Thyroid gland (tissue), 4 donors: ENCODE measurements at regions not wholly inside any gene's neighbourhood (a gene's known extent, or its start where the extent isn't known, plus 50 kb on each side); places are given as distances from the start of the nearest gene placed in this dataset.

ENCODE experiments used
- DNase-seq, 2 donors: peaks; one replicate each; pipeline ENCODE4 v3.0.0-alpha.2; 2019
- H3K27ac ChIP-seq, 3 donors: fragments of 200-600 bp; sonication (generic); 1 replicate in 2 of 3; 2 replicates in 1 of 3; pipeline ENCODE4 v1.5.1; 2016 to 2019; ENCODE audit warnings: mild to moderate bottlenecking in 1 of 3, moderate library complexity in 1 of 3
- H3K27me3 ChIP-seq: fragments of 200-600 bp; sonication (generic); one replicate; pipeline ENCODE4 v1.5.1; 2019
- H3K36me3 ChIP-seq, 2 donors: fragments of 200-600 bp; sonication (generic); one replicate each; pipeline ENCODE4 v1.5.1; 2016 to 2019
- H3K4me1 ChIP-seq, 2 donors: fragments of 200-600 bp; sonication (generic); one replicate each; pipeline ENCODE4 v1.5.1; 2017 to 2019
- H3K4me3 ChIP-seq, 3 donors: fragments of 200-600 bp; sonication (generic); replicated peaks in 1 of 3; 1 replicate in 2 of 3; 2 replicates in 1 of 3; pipeline ENCODE4 v1.5.1; 2016; ENCODE audit warnings: mild to moderate bottlenecking in 1 of 3
- H3K9me3 ChIP-seq: fragments of 200-600 bp; sonication (generic); one replicate; pipeline ENCODE4 v1.5.1; 2017
- CTCF ChIP-seq, 6 experiments: fragments of 200-600 bp in 3 of 6; fragments of 450-650 bp in 3 of 6; sonication (generic) in 3 of 6; IDR thresholded peaks; one replicate each; pipeline ENCODE4 v1.5.1; 2016 to 2019; ENCODE audit warnings: antibody characterized with exemption in 6 of 6, mild to moderate bottlenecking in 2 of 6, inconsistent platforms in 1 of 6, moderate library complexity in 1 of 6
- POLR2A ChIP-seq, 2 donors: fragments of 450-650 bp; IDR thresholded peaks; one replicate each; pipeline ENCODE4 v1.6.1; 2017; ENCODE audit warnings: antibody characterized with exemption in 2 of 2, mild to moderate bottlenecking in 2 of 2, moderate library complexity in 1 of 2
- WGBS, 2 donors: methylation state at CpG; one replicate each; pipeline ENCODE4 v1.1.5; 2017; 5-methylcytosine and 5-hydroxymethylcytosine counted together
- intact Hi-C: fragments of 100-400 bp; cut with DNase I; formaldehyde crosslinking; loops from one replicate; pipeline ENCODE4 v1.15.1; 2023

DNA sequence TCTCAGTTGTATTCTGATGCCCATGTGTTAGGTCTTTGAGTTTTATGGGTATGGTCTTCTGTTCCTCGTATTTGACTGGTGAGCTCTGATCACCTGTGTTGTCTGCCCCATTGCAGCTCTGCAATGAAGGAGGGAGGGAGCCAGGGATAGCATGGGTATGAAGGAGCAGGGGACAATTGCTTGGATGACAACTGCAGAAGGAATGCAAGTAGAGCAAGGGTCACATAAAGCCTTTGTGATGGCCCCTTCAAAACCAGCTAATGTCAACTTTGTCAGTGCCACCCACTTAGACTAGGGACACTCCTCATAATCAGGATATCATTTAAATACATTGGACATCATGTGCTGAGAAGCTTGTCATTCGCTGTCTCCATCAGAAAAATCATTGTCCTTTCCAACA lies 152.7 kb upstream of the MAF start:
- Histone ChIP-seq H3K4me3 (no peak overlapping the region), H3K27ac (no peak overlapping the region), H3K27me3 (no peaks in the 10 kb centered on the region), H3K36me3 (no peaks in the 10 kb centered on the region), H3K9me3 (no peaks in the 10 kb centered on the region), H3K4me1 (no peaks in the 10 kb centered on the region)
- intact Hi-C loops: no loop called here
- no peak for TF ChIP-seq POLR2A (IDR thresholded peaks at IDR 0.05)
- TF ChIP-seq CTCF (IDR thresholded peaks at IDR 0.05): no peak
- 98% methylated on average over 2 of the region's 2 CpGs for WGBS, 2 donors
- no peak for DNase-seq

DNA sequence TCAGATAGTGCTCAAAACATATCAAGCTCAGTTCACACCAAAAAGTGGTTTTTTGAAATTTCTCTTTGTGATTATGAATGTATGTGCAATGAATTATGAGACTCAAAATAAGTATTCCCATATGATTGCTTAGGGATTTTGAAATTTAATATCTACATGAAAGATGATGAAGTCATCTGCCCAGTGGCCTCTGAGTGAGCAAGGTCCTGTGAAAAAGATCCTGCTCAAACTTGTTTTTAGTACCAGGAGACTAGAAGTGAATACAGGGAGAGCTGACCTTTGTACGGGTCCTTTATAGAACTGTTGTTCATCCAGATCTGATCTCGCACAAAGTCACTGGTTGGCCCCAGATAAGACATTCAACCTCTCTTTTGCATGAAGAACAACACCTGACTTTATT lies 151.9 kb upstream of the MAF start:
- intact Hi-C loops: no loop called here
- H3K27ac ChIP-seq: no peak overlapping the region
- H3K9me3 ChIP-seq: no peaks in the 10 kb centered on the region
- TF ChIP-seq POLR2A (IDR thresholded peaks at IDR 0.05) (no peak), CTCF (IDR thresholded peaks at IDR 0.05) (no peak)
- DNase-seq: no peak
- no peaks in the 10 kb centered on the region for H3K4me1 ChIP-seq
- 80 to 98% methylated on average over 2 of the region's 2 CpGs for WGBS, 2 donors
- H3K27me3 ChIP-seq: no peaks in the 10 kb centered on the region
- no peaks in the 10 kb centered on the region for H3K36me3 ChIP-seq
- no peak overlapping the region for H3K4me3 ChIP-seq

- Histone ChIP-seq H3K27me3 (no peaks in the 10 kb centered on the region), H3K27ac (no peak overlapping the region), H3K36me3 (no peaks in the 10 kb centered on the region), H3K4me1 (no peaks in the 10 kb centered on the region), H3K4me3 (no peak overlapping the region), H3K9me3 (no peaks in the 10 kb centered on the region)
- intact Hi-C loops: no loop called here
- 81 to 91% methylated on average over 4 of the region's 4 CpGs for WGBS, 2 donors
- DNase-seq: no peak
- TF ChIP-seq CTCF (IDR thresholded peaks at IDR 0.05) (no peak), POLR2A (IDR thresholded peaks at IDR 0.05) (no peak)
These were observed 151.1 kb upstream of the MAF start for GRCh38 chr16:79751471-79752184.

GRCh38 chr16:79750311-79750710 lies 149.8 kb upstream of the MAF start:
- H3K4me1 ChIP-seq: no peaks in the 10 kb centered on the region
- no peak for DNase-seq
- intact Hi-C loops: no loop called here
- whole genome bisulfite sequencing, 2 donors: 85 to 88% methylated on average over 4 of the region's 4 CpGs
- H3K9me3 ChIP-seq: no peaks in the 10 kb centered on the region
- H3K36me3 ChIP-seq: no peaks in the 10 kb centered on the region
- no peak overlapping the region for H3K27ac ChIP-seq
- H3K27me3 ChIP-seq: no peaks in the 10 kb centered on the region
- no peak overlapping the region for H3K4me3 ChIP-seq
- TF ChIP-seq CTCF (IDR thresholded peaks at IDR 0.05): no peak
- TF ChIP-seq POLR2A (IDR thresholded peaks at IDR 0.05): no peak

- TF ChIP-seq CTCF (IDR thresholded peaks at IDR 0.05) (no peak), POLR2A (IDR thresholded peaks at IDR 0.05) (no peak)
- intact Hi-C loops: no loop called here
- Histone ChIP-seq H3K36me3 (no peaks in the 10 kb centered on the region), H3K9me3 (no peaks in the 10 kb centered on the region), H3K27ac (no peak overlapping the region), H3K4me1 (no peaks in the 10 kb centered on the region), H3K4me3 (no peak overlapping the region), H3K27me3 (no peaks in the 10 kb centered on the region)
- WGBS, 2 donors: 93 to 94% methylated on average over 2 of the region's 2 CpGs
- DNase-seq: no peak
These were observed 148.1 kb upstream of the MAF start for GRCh38 chr16:79748629-79749028.
